Esophagus muscularis mucosa (tissue), 3 donors: ENCODE measurements at regions not wholly inside any gene's neighbourhood (a gene's known extent, or its start where the extent isn't known, plus 50 kb on each side); places are given as distances from the start of the nearest gene placed in this dataset.

Experiments
- CTCF ChIP-seq, 3 experiments: fragments of 200-600 bp in 2 of 3; fragments of 450-650 bp in 1 of 3; sonication (generic) in 2 of 3; IDR thresholded peaks; one replicate each; pipeline ENCODE4 v1.5.1; 2017 to 2019; ENCODE audit warnings: antibody characterized with exemption in 3 of 3, mild to moderate bottlenecking in 2 of 3, moderate library complexity in 1 of 3
- POLR2AphosphoS5 ChIP-seq, 2 donors: sonication (generic); formaldehyde crosslinking; IDR thresholded peaks; one replicate each; pipeline ENCODE4 v1.6.1; 2017; ENCODE audit warnings: antibody characterized with exemption in 2 of 2

GRCh38 chr2:128701418-128701817 is 382.8 kb upstream of the HS6ST1 start:
- no peak for TF ChIP-seq POLR2AphosphoS5 (IDR thresholded peaks at IDR 0.05)
- no peak for TF ChIP-seq CTCF (IDR thresholded peaks at IDR 0.05)
